ENCODE measurements at regions not wholly inside any gene's neighbourhood (a gene's known extent, or its start where the extent isn't known, plus 50 kb on each side); places are given as distances from the start of the nearest gene placed in this dataset.

DNA sequence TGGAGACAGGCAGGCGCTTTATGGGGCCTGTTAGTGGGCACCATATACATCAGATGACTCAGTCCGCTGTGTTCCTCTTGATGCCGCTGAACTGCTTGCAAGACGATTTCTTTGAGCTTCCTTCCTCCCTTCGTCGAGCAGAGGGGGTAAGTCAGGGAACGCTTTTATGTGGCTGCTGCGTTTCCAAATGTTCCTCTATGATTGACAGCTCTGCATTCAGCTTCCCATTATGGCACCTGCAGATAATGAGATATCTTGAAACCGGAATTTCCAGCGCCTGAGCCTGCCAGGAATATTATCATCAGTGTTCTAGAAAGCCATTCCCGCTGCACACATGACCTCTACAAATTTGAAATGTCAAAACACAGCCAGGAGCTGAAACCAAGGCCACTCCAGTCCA is 257.0 kb downstream of the TSHZ3 start:
- DNase-seq (ENCODE audit: low read depth in 2 of 2): no peak

DNA sequence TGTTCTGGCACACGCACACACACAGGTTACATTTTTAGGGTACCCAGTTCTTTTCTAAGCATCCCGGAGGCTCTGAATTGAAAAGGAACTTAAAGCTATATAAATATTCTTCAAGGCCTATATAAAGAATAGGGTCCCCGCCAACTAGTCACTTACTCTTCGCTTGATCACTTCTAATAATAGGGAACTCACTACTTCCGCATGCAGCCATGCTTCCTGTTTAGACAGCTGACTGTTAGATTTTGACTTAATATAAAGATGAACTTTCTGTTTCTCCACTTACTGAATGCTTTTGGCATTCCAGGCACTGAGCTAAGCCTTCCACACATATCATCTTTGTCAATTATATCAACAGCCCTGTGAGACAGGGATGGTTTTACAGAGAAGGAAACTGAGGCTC is 259.6 kb downstream of the TSHZ3 start:
- DNase-seq (ENCODE audit: low read depth in 2 of 2): no peak

GRCh38 chr19:31085125-31085524 is 264.1 kb downstream of the TSHZ3 start:
- DNase-seq (ENCODE audit: low read depth in 2 of 2): no peak

- no peak for DNase-seq (ENCODE audit: low read depth in 2 of 2)
These were observed 266.1 kb downstream of the TSHZ3 start for GRCh38 chr19:31083105-31083504.

- DNase-seq (ENCODE audit: low read depth in 2 of 2): no peak
These were observed 274.0 kb downstream of the TSHZ3 start for GRCh38 chr19:31075146-31075655.

- no peak for DNase-seq (ENCODE audit: low read depth in 2 of 2)
These were observed 274.8 kb downstream of the TSHZ3 start for GRCh38 chr19:31074199-31075125.

DNA sequence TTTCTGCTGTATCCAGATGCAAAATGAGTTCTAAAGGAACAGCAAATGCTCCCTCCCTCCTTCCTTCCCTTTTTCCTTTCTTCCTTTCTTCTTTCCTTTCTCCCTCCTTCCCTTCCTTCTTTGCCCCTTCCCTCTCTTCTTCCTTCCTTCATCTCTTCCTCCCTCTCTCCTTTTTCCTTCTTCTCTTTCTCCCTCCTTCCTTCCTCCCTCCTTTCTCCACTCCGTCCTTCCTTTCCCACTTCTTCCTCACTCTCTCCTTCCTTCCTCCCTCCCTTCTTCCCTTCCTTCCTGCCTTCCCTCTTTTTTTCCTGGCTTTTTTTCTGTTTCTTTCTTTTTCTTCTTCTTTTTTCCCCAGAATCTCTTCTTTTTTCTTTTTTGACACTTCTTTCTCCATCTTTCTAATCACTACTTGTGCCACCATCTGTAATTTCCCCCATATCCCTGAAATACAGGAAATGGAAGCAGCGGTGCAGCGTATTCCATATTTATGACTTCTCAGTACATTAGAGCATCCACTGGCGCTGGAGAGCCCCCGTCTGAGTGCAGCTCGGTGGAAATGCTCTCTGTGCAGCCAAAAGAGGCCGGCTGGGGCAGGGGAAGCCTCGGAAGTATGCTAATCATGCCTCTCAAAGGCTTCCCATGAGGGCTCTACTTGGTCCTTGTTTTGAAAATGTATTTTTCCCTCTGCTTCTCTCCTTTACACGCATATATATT is 275.6 kb downstream of the TSHZ3 start:
- DNase-seq (ENCODE audit: low read depth in 2 of 2): no peak

GRCh38 chr19:31072451-31072850 is 276.8 kb downstream of the TSHZ3 start:
- DNase-seq (ENCODE audit: low read depth in 2 of 2): no peak

DNA sequence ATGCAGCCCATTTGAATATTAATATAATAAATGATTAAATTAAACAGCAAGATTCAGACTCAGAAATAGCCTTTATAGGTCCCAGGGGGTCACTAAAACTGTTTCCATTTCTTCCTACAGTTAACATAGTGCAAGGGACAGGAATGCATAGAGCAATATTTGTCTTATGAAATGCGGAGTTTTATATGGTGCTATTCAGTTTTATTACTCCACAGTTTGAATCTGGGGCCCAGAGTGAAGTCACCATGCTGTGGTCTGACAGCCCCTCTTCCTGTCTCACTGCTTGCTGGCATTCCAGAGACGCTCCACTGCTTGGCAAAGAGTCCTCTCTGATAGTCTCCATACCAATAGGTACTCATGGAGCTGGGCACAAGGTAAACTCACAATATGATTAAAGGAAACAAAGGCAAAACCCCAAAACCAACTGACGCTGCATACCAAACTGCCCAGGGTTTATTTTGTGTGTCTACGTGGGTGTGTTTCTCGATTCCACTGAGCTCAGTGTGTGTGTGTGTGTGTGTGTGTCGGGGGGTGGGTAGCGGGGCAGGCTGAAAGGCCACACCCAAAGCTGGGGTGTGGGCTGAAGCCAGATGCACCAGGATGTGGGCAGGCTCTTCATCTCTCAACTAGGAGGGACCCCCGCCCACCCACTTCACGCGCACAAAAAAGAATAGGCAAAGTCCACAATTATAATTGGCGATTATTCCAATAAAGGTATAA is 277.9 kb downstream of the TSHZ3 start:
- no peak for DNase-seq (ENCODE audit: low read depth in 2 of 2)

GRCh38 chr19:31070146-31071065 is 278.8 kb downstream of the TSHZ3 start:
- DNase-seq (ENCODE audit: low read depth in 2 of 2): no peak

DNA sequence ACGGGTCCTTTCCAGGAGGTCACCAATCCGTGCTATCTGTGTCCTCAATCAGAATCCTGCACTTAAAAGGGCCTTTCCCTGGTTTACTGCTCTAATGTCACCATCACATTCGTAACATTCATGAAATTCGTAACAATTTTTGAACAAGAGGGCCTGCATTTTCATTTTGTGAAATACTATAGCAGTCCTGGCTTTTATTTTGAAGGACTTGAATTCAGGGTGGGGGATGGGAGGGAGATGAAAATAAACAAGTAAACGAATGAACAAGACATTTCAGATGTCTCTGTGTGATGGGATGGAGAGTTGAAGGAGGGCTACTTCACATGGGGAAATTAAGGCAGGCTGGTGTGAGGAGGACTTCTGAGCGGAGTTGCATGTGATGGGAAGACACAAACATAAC is 281.0 kb downstream of the TSHZ3 start:
- DNase-seq (ENCODE audit: low read depth in 2 of 2): no peak

DNA sequence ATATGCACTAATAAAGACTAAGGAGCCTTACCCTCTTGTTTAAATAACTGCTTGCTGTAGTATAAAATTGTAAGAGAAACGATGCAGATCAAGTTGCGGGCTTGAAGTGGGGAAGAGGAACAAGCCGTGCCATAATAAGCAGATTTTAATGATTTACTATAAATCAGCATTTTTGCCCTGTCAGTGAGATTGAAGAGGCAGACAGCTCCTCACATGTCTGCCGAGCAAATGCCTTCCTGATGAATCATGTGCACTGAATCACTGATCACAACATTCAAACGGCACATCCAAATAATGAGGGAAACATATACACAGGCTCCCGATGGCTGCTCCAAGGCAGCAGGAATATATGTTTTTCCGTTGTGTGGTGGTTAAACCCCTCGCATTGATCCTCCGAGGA is 282.9 kb downstream of the TSHZ3 start:
- DNase-seq (ENCODE audit: low read depth in 2 of 2): no peak

DNA sequence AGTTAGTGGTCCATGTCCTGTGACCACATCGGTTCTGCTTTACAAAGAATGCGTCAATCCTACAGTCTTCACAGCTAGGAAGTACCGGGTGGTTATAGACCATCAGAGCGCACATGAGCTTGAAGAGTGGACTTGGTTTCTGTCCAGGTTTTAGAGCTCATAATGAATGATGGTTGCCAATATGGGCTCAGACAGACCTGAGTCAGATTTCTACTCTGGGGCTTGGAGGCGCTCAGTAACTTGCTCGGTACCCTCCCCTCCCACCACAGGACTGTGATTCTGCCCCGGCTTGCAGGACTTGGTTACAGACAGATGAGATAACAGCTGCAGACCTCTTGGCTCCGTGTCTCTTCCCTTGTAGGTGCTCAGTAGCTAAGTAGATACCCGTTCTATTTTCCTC is 284.7 kb downstream of the TSHZ3 start:
- DNase-seq (ENCODE audit: low read depth in 2 of 2): no peak

GRCh38 chr19:31058676-31059340 is 290.4 kb downstream of the TSHZ3 start:
- DNase-seq (ENCODE audit: low read depth in 2 of 2): no peak

GRCh38 chr19:31057476-31057875 is 291.8 kb downstream of the TSHZ3 start:
- no peak for DNase-seq (ENCODE audit: low read depth in 2 of 2)

DNA sequence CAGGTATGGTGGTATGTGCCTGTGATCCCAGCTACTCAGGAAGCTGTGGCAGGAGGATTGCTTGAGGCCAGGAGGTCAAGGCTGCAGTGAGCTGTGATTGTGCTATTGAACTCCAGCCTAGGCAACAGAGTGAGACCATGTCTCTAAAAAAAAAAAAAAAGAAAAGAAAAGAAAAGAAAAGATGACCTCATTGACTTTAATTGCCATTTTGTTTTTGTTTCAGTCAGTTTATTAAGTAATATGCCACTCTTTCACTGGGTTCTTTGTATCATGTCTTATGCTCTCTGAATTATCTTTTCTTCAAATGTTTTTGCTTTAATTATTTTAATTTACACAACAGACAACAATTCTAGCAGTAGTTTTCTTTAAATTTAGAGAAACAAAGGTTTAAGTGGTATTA is 293.8 kb downstream of the TSHZ3 start:
- DNase-seq (ENCODE audit: low read depth in 2 of 2): no peak

GRCh38 chr19:31054430-31054829 is 294.8 kb downstream of the TSHZ3 start:
- no peak for DNase-seq (ENCODE audit: low read depth in 2 of 2)

DNA sequence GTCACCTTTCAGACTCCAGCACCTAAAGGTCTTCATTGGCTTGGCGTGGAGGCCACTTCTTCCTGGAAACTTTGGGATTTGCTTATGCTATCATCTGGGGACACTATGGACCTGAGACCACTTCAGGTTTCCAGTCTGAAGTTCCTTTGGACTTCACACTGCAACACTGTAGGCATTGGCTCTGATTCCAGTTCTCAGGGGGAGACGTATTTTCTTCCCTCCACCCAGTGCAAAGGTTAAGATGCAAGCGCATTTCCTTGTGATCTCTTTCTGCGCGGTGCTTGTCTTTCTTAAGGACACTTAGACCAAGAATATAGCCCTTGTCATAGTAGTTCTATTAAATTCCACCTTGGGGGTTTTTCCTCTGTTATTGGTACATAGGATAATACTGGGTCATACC is 299.8 kb downstream of the TSHZ3 start:
- DNase-seq (ENCODE audit: low read depth in 2 of 2): no peak

DNA sequence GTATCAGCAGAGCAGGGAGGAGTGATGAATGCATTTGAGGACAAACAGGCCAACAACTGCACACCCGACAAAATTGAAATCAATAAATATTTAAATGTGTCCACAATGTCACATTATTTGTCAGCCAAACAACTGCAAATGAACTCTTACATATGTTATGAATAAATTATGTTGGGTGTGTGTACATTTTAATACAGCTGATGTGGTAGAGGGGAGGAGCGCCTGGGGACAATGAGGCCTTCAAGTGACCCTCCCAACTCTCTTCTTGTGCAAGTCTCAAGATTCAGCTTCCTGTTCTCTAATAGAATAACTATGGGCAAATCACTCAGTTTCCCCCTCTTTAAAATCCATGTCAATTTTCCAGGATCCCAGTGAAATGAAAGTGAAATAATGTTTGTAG is 303.2 kb downstream of the TSHZ3 start:
- no peak for DNase-seq (ENCODE audit: low read depth in 2 of 2)

DNA sequence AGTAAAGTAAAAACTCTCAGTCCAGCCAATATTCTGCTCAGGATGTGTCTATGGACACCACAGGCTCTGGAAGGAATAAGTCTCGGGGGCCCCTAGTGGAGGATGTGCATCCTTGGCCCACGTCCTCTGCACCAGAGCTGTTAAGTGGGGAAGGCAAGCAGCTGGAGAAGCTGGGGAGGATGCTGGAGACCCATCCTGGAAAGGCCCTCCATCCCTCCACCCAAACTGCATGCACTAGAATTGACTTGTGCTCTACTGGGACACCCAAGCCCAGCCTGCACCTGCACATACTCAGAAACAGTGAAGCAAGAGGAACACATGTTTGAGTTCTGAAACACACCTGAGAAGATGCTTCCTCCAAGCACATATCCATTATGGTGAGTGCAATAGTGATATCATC is 307.8 kb downstream of the TSHZ3 start:
- no peak for DNase-seq (ENCODE audit: low read depth in 2 of 2)

DNA sequence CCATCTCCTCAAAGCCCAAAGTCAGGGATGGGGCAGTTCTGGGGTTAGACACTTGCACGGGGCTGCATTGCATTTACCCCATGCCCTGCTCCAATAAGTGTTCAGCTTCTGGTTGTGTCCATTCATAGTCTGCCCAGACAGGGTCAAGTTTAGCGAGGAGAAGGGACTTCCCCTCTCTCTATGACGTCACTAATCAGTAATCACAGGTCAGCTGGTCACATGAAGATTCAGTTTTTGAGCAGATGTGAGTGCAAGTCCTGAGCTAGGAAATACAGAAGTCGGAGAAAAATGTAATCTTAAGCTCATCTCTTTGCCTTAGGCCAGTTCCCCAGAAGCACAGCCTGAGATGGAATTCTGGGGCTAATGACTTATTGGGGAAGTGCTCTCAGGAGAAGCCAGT is 310.1 kb downstream of the TSHZ3 start:
- no peak for DNase-seq (ENCODE audit: low read depth in 2 of 2)
